A673 (cell line): ENCODE measurements at regions not wholly inside any gene's neighbourhood (a gene's known extent, or its start where the extent isn't known, plus 50 kb on each side); places are given as distances from the start of the nearest gene placed in this dataset.

Source experiments
- BruUV-seq: library from RNA; stranded (reverse); fragments of 400-500 nt; replicated peaks from 2 replicates; lab custom pipeline; 2021; lab: Mats Ljungman, UMichigan
- CTCF ChIA-PET: fragments of 300-600 bp; sonication (Branson Sonifier 250); formaldehyde crosslinking; loops from one replicate; lab custom pipeline; 2022; ENCODE audit warnings: antibody characterized with exemption; lab: Charles Lee
- POLR2A ChIA-PET: fragments of 300-600 bp; sonication (Branson Sonifier 250); formaldehyde crosslinking; loops from one replicate; lab custom pipeline; 2022; ENCODE audit warnings: antibody characterized with exemption; ENCODE audit not compliant: low non-redundant PET; lab: Charles Lee
- DNase-seq: peaks from one replicate; pipeline ENCODE4 v3.0.0-alpha.2; 2015; ENCODE audit warnings: low spot score
- H3K27ac ChIP-seq: fragments of 200-600 bp; sonication (generic); 2 replicates; pipeline ENCODE4 v1.5.1; 2016; ENCODE audit warnings: mixed run types, low read depth, mild to moderate bottlenecking, mixed read lengths, antibody characterized with exemption, low read length; ENCODE audit not compliant: poor library complexity, severe bottlenecking
- H3K27me3 ChIP-seq: fragments of 200-600 bp; sonication (generic); replicated peaks from 2 replicates; pipeline ENCODE4 v1.6.1; 2017; ENCODE audit warnings: mixed run types, low read depth, mild to moderate bottlenecking, mixed read lengths, antibody characterized with exemption, low read length; ENCODE audit not compliant: insufficient read depth, poor library complexity
- H3K36me3 ChIP-seq: fragments of 200-600 bp; sonication (generic); 2 replicates; pipeline ENCODE4 v1.6.1; 2016; ENCODE audit warnings: mixed run types, mild to moderate bottlenecking, mixed read lengths, antibody characterized with exemption, low read length; ENCODE audit not compliant: insufficient read depth, poor library complexity, severe bottlenecking
- H3K4me1 ChIP-seq: fragments of 200-600 bp; sonication (generic); 2 replicates; pipeline ENCODE4 v1.6.1; 2017; ENCODE audit warnings: mixed run types, mild to moderate bottlenecking, mixed read lengths, antibody characterized with exemption, low read length; ENCODE audit not compliant: insufficient read depth, poor library complexity, severe bottlenecking
- H3K4me3 ChIP-seq: fragments of 200-600 bp; sonication (generic); 2 replicates; pipeline ENCODE4 v1.5.1; 2016; ENCODE audit warnings: low read depth, mixed run types, mild to moderate bottlenecking, mixed read lengths, low read length; ENCODE audit not compliant: poor library complexity, severe bottlenecking
- H3K9me3 ChIP-seq: fragments of 200-600 bp; sonication (generic); 2 replicates; pipeline ENCODE4 v1.6.1; 2016; ENCODE audit warnings: mixed run types, low read depth, mild to moderate bottlenecking, mixed read lengths, antibody characterized with exemption, low read length; ENCODE audit not compliant: poor library complexity, severe bottlenecking
- EZH2 ChIP-seq: fragments of 200-600 bp; sonication (generic); IDR thresholded peaks from 2 replicates; pipeline ENCODE4 v1.6.1; 2017; ENCODE audit warnings: borderline replicate concordance, low read depth, mild to moderate bottlenecking, mixed read lengths, antibody characterized with exemption, low read length; ENCODE audit not compliant: poor library complexity, severe bottlenecking
- intact Hi-C: fragments of 100-400 bp; cut with micrococcal nuclease; formaldehyde crosslinking; loops from one replicate; pipeline ENCODE4 v1.10.0; 2022; ENCODE audit not compliant: unreplicated experiment
- TF ChIP-seq, protein P1 (sequence below): fragments of 300-800, 200-600 bp; sonication (generic); conservative IDR thresholded peaks from 2 replicates; pipeline ENCODE4 v1.5.1; 2017; ENCODE audit warnings: low read depth, mild to moderate bottlenecking, antibody characterized with exemption, low read length, moderate library complexity, mixed read lengths

DNA sequence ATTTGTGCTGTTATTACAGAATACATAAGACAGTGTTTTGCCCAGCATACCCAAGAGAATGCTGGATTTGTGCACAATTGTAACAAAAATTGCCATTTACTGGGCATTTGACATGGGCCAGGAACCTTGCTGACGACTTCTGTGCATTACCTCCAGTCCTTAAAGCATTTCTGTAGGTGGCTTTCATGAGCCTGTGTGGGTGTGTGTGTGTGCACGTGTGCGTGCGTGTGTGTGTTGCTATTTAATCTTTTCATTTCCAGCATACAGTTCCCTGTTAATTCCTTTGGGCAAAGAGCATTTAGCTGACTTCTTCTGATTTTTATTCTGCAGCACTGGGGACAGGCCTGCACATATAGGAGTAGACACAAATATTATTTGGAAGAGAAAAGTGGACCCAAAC lies 134.4 kb downstream of the CYLD start:
- H3K4me1 ChIP-seq: no peaks in the 10 kb centered on the region
- no peak overlapping the region for H3K4me3 ChIP-seq
- H3K9me3 ChIP-seq: no peaks in the 10 kb centered on the region
- ChIA-PET POLR2A (no interaction called here), CTCF (no interaction called here)
- intact Hi-C loops: no loop called here
- TF ChIP-seq EZH2: no peak
- TF ChIP-seq, protein P1, sequence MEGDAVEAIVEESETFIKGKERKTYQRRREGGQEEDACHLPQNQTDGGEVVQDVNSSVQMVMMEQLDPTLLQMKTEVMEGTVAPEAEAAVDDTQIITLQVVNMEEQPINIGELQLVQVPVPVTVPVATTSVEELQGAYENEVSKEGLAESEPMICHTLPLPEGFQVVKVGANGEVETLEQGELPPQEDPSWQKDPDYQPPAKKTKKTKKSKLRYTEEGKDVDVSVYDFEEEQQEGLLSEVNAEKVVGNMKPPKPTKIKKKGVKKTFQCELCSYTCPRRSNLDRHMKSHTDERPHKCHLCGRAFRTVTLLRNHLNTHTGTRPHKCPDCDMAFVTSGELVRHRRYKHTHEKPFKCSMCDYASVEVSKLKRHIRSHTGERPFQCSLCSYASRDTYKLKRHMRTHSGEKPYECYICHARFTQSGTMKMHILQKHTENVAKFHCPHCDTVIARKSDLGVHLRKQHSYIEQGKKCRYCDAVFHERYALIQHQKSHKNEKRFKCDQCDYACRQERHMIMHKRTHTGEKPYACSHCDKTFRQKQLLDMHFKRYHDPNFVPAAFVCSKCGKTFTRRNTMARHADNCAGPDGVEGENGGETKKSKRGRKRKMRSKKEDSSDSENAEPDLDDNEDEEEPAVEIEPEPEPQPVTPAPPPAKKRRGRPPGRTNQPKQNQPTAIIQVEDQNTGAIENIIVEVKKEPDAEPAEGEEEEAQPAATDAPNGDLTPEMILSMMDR: no peak
- BruUV-seq: no TSS peak
- H3K36me3 ChIP-seq: no peaks in the 10 kb centered on the region
- no peak overlapping the region for H3K27ac ChIP-seq
- no peak for DNase-seq
- H3K27me3 ChIP-seq: peaks cover 50% of the 10 kb centered on the region

DNA sequence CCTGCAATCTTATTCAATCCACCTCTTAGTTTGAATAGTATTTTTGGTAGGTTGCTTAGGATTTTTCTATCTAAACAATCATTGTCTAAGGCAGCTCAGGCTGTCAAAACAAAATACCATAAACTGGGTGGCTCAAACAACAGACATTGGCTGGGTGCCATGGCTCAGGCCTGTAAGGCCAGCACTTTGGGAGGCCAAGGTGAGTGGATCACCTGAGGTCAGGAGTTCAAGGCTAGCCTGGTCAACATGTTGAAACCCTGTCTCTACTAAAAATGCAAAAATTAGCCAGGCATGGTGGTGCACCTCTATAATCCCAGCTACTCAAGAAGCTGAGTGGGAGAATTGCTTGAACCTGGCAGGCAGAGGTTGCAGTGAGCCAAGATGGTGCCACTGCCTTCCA lies 126.7 kb downstream of the CYLD start:
- POLR2A ChIA-PET: no interaction called here
- CTCF ChIA-PET: no interaction called here
- Histone ChIP-seq H3K4me3 (no peak overlapping the region), H3K27ac (no peak overlapping the region), H3K9me3 (no peaks in the 10 kb centered on the region), H3K36me3 (no peaks in the 10 kb centered on the region), H3K4me1 (no peaks in the 10 kb centered on the region), H3K27me3 (peaks cover 4% of the 10 kb centered on the region)
- DNase-seq: no peak
- no peak for TF ChIP-seq EZH2
- TF ChIP-seq, protein P1: no peak
- BruUV-seq: no TSS peak
- intact Hi-C loops: no loop called here

DNA sequence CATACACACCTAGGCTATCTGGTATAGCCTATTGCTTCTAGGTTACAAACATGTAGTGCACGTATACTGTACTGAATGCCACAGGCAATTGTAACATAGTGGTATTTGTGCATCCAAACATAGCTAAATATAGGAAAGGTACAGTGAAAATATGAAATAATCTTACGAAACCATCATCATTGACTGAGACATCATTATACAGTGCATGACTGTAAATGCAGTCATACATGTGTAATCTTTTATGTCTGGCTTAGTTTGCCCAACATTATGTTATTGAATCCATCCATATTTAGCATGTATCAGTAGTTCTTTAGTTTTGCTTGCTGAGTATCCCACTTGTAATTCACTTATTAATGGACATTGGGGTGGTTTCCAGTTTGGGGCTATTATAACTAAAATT lies 124.9 kb downstream of the CYLD start:
- no peak for DNase-seq

More for the DNA sequence above, 124.9 kb downstream of the CYLD start:
- BruUV-seq: no TSS peak
- CTCF ChIA-PET: no interaction called here
- H3K27ac ChIP-seq: no peak overlapping the region
- H3K4me1 ChIP-seq: no peaks in the 10 kb centered on the region
- POLR2A ChIA-PET: no interaction called here
- H3K9me3 ChIP-seq: no peaks in the 10 kb centered on the region
- intact Hi-C loops: no loop called here
- TF ChIP-seq, protein P1: no peak
- TF ChIP-seq EZH2: no peak
- H3K36me3 ChIP-seq: no peaks in the 10 kb centered on the region
- peaks cover 3% of the 10 kb centered on the region for H3K27me3 ChIP-seq
- no peak overlapping the region for H3K4me3 ChIP-seq
